BE2C (cell line): ENCODE measurements at regions not wholly inside any gene's neighbourhood (a gene's known extent, or its start where the extent isn't known, plus 50 kb on each side); places are given as distances from the start of the nearest gene placed in this dataset.

Source experiments
- DNase-seq: peaks from one replicate; pipeline ENCODE4 v3.0.0-alpha.2; 2020
- H3K27me3 ChIP-seq: fragments of 250-450 bp; sonication (Bioruptor Pico); 2 replicates; pipeline ENCODE4 v1.5.1; 2020; ENCODE audit warnings: mild to moderate bottlenecking
- H3K36me3 ChIP-seq: fragments of 250-450 bp; sonication (Bioruptor Pico); 2 replicates; pipeline ENCODE4 v1.5.1; 2020; ENCODE audit warnings: mild to moderate bottlenecking
- H3K4me1 ChIP-seq: fragments of 250-450 bp; sonication (Bioruptor Pico); 2 replicates; pipeline ENCODE4 v1.5.1; 2020
- H3K4me3 ChIP-seq: 2 replicates; pipeline ENCODE4 v1.5.1; 2011; ENCODE audit warnings: low read depth, low read length
- H3K9me3 ChIP-seq: fragments of 250-450 bp; sonication (Bioruptor Pico); 2 replicates; pipeline ENCODE4 v1.5.1; 2020
- TF ChIP-seq, protein P1 (sequence below): IDR thresholded peaks from 2 replicates; pipeline ENCODE4 v1.5.1; 2012; ENCODE audit warnings: mild to moderate bottlenecking, low read depth, low read length

DNA sequence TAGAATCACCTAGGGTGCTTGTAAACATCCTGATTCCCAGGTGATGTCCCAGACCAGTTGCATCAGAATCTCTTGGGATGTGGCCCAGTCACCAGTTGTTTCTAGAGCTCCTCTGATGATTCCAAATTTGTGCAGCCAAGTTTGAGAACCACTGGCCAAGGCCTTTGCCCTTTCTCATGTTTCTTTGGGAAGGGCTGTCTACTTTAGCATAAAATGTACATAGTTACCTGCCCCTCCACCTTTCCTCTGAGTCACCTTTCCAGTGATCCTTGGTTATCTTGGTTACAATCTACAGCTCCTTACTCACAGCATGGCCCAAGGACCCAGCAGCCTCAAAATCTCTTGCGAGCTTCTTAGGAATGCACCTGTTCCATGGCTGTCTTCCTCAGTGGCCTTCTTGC is 206.2 kb upstream of the ADRA1D start:
- H3K9me3 ChIP-seq, result no peaks in the 10 kb centered on the region
- H3K36me3 ChIP-seq, result no peaks in the 10 kb centered on the region
- DNase-seq, result no peak
- TF ChIP-seq, protein P1, sequence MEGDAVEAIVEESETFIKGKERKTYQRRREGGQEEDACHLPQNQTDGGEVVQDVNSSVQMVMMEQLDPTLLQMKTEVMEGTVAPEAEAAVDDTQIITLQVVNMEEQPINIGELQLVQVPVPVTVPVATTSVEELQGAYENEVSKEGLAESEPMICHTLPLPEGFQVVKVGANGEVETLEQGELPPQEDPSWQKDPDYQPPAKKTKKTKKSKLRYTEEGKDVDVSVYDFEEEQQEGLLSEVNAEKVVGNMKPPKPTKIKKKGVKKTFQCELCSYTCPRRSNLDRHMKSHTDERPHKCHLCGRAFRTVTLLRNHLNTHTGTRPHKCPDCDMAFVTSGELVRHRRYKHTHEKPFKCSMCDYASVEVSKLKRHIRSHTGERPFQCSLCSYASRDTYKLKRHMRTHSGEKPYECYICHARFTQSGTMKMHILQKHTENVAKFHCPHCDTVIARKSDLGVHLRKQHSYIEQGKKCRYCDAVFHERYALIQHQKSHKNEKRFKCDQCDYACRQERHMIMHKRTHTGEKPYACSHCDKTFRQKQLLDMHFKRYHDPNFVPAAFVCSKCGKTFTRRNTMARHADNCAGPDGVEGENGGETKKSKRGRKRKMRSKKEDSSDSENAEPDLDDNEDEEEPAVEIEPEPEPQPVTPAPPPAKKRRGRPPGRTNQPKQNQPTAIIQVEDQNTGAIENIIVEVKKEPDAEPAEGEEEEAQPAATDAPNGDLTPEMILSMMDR, result no peak
- H3K4me3 ChIP-seq, result no peak overlapping the region
- no peaks in the 10 kb centered on the region for H3K4me1 ChIP-seq
- no peaks in the 10 kb centered on the region for H3K27me3 ChIP-seq

DNA sequence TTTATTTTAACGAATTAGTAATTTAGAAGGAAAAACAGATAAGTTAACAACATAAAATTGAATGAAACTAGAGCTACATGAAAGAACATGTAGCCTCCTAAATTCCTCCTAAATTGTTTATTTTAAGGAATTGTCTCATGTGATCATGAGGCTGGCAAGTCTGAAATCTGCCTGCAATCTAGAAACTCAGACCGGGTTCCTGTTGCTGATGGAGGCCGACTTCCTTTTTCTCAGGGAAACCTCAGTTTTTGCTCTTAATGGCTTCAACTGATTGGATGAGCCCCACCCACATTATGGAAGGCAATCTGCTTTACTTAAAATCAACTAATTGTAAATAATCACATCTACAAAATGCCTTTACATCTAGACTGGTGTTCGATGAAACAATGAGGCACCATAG is 205.0 kb upstream of the ADRA1D start:
- Histone ChIP-seq H3K4me1 (no peaks in the 10 kb centered on the region), H3K9me3 (no peaks in the 10 kb centered on the region), H3K4me3 (no peak overlapping the region), H3K27me3 (no peaks in the 10 kb centered on the region), H3K36me3 (no peaks in the 10 kb centered on the region)
- TF ChIP-seq, protein P1, result no peak
- DNase-seq, result no peak

DNA sequence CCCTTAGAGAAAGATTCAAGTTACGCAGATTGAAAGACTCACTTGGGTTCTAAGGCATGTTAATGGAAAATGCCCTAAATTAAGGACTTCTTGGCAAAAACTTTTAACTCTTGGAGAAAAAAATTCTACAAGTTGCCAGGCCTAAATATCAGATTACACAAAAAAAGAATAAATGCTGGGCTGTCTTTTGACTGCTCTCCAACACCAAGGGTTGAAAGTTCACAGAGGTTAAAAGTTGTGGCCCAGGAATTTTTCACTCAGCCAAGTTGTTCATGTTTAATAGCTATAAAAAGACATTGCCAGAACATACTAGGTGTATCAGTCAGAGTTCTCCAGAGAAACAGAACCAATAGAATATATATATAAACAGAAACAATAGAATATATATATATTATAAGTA is 204.3 kb upstream of the ADRA1D start:
- Histone ChIP-seq H3K36me3 (no peaks in the 10 kb centered on the region), H3K27me3 (no peaks in the 10 kb centered on the region), H3K4me1 (no peaks in the 10 kb centered on the region), H3K9me3 (no peaks in the 10 kb centered on the region), H3K4me3 (no peak overlapping the region)
- no peak for DNase-seq
- TF ChIP-seq, protein P1, result no peak

DNA sequence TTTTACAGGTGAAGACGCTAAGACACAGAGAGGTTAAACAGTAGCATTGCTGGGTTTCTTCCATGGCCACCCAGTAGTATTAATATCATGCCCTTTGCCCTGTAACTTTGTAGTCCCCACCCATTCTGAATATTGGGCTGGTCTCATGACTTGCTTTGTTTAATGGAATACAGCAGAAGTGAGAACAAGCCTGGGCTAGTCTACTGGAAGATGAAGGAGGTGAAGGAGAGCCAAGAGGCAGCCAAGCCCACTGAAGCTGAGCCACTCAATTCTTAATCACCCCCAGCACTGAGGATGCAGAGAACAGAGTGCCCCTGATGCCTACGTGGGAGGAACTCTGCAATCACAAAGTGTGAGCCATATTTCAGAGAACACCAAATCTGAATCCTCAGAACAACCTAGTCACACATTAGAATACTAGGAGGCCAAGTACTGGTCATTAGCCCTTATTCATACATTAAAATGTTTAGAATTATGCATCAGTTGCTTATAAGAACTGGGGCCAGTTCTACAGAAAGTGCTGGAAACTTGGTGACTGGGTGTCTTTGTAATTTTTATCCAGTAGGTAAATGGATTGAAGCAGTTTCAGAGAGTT is 202.5 kb upstream of the ADRA1D start:
- DNase-seq, result no peak
- Histone ChIP-seq H3K4me1 (no peaks in the 10 kb centered on the region), H3K36me3 (no peaks in the 10 kb centered on the region), H3K27me3 (no peaks in the 10 kb centered on the region), H3K9me3 (no peaks in the 10 kb centered on the region), H3K4me3 (no peak overlapping the region)
- TF ChIP-seq, protein P1, result no peak

DNA sequence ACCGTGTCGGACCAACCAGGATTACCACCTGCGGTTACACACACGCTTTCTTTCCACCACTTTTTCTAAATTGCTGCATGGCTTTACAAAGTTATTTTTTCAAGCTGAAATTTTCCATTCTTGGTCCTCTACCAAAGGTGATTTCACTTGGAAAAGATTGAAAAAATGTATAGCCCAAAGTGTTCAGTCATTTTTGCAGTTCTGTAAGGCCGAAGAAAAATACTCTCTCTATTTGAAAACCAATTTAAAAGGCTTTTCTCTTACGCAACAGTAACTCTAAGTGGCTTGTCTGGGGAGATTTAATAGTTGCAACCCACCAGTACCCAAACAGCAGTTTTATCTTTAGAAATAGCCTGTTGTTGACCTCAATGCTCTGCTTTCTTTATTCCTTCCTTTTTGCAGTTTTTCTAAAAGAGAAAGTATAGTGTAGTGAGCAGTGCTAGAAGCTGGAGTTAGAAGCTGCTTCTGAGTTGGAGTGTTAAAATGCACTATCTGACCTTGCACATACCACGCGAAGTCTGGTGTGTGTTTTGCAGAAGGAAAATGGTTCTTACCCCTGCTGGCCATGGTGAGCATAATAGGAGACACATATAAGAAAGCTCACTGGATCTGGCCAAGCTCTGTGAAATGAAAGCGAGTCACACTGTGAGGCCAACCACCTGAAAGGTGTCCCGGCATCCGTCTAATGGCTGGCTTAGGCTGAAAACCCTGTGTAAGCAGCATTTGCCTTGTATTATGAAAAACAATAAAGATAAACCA is 201.0 kb upstream of the ADRA1D start:
- no peaks in the 10 kb centered on the region for H3K4me1 ChIP-seq
- no peak for DNase-seq
- H3K4me3 ChIP-seq, result no peak overlapping the region
- TF ChIP-seq, protein P1, result peak; percentile 17; the same call in 1 of the 2 replicates
- H3K36me3 ChIP-seq, result no peaks in the 10 kb centered on the region
- no peaks in the 10 kb centered on the region for H3K9me3 ChIP-seq
- peaks cover 2% of the 10 kb centered on the region; the same call in 1 of the 2 replicates for H3K27me3 ChIP-seq

DNA sequence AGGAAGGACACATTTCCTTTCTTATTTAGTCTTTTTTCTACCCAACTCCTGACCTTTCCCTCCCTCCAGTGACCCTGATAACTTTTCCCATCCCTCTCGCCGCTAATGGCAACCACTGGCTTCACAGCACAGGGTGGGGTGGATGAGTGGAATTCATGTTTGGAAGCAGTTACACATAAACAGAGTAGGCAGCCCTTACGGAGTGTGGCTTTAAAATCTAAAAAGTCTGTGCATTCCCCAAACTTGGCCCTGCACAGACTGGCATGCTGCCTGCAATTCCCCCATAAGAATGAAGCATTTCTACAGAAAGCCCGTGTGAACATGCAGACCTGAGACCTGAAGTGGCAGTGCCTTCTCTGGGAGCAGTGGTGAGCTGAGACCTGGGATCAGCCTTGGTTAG is 196.7 kb upstream of the ADRA1D start:
- H3K36me3 ChIP-seq, result no peaks in the 10 kb centered on the region
- TF ChIP-seq, protein P1, result no peak
- no peaks in the 10 kb centered on the region for H3K9me3 ChIP-seq
- DNase-seq, result no peak
- H3K27me3 ChIP-seq, result peaks cover 10% of the 10 kb centered on the region
- H3K4me3 ChIP-seq, result no peak overlapping the region
- H3K4me1 ChIP-seq, result no peaks in the 10 kb centered on the region
